Heart left ventricle (tissue), 13 donors: ENCODE measurements at regions not wholly inside any gene's neighbourhood (a gene's known extent, or its start where the extent isn't known, plus 50 kb on each side); places are given as distances from the start of the nearest gene placed in this dataset.

Experiments used
- POLR2A ChIP-seq, 2 donors: fragments of 450-650 bp; IDR thresholded peaks; one replicate each; pipeline ENCODE4 v1.6.1; 2017; ENCODE audit warnings: antibody characterized with exemption in 2 of 2, mild to moderate bottlenecking in 2 of 2, moderate library complexity in 2 of 2
- TF ChIP-seq, protein P1 (sequence below), 12 donors: fragments of 200-600 bp; sonication (generic) in 4 of 12; IDR thresholded peaks; one replicate each; pipeline versions ENCODE4 v1.5.0 to v1.8.0; 2018 to 2022; ENCODE audit warnings: antibody characterized with exemption in 12 of 12, mild to moderate bottlenecking in 5 of 12
- donor health status: ischemic (EF 13 %, LVEDD 7.1; RV severe dilation, severe dysfunction).
- donor health status: DM: no; HTN: yes; CAD: no.
- donor health status: DM: no; HTN: no; CAD: no.
- donor health status: ischemic (EF 25% LVEDD 6.9; RV normal size, moderate dysfunction).
- donor health status: ischemic (EF 25% LVEDD 5.7; RV mildly dilated, moderate dysfunction).
- donor health status: ischemic (EF 35%, LVEDD 5.7; RV mildly dilated, moderate dysfunction).
- donor health status: nonischemic (EF 11% LVEDD 7.7; RV severe dilation, severe dysfunction).
- donor health status: DM: yes; HTN: yes; CAD: no.
- donor health status: PGD.
- donor health status: ischemic (EF 29% LVEDD 5.4; RV normal size, mild dysfunction).
- donor health status: nonischemic (EF 23%, LVEDD 6.1; RV moderate dilation, normal function).

GRCh38 chr2:223196331-223196730 lies 144.3 kb downstream of the KCNE4 start:
- TF ChIP-seq, protein P1, sequence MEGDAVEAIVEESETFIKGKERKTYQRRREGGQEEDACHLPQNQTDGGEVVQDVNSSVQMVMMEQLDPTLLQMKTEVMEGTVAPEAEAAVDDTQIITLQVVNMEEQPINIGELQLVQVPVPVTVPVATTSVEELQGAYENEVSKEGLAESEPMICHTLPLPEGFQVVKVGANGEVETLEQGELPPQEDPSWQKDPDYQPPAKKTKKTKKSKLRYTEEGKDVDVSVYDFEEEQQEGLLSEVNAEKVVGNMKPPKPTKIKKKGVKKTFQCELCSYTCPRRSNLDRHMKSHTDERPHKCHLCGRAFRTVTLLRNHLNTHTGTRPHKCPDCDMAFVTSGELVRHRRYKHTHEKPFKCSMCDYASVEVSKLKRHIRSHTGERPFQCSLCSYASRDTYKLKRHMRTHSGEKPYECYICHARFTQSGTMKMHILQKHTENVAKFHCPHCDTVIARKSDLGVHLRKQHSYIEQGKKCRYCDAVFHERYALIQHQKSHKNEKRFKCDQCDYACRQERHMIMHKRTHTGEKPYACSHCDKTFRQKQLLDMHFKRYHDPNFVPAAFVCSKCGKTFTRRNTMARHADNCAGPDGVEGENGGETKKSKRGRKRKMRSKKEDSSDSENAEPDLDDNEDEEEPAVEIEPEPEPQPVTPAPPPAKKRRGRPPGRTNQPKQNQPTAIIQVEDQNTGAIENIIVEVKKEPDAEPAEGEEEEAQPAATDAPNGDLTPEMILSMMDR (IDR thresholded peaks at IDR 0.05), result no peak
- no peak for TF ChIP-seq POLR2A (IDR thresholded peaks at IDR 0.05)
